ENCODE measurements at regions not wholly inside any gene's neighbourhood (a gene's known extent, or its start where the extent isn't known, plus 50 kb on each side); places are given as distances from the start of the nearest gene placed in this dataset.

GRCh38 chr5:106907979-106908378 lies 762.8 kb downstream of the EFNA5 start:
- BruUV-seq (replicated peaks), result no TSS peak
- no peaks in the 10 kb centered on the region for H3K9me3 ChIP-seq (ENCODE audit: low read depth, low read length, poor library complexity, severe bottlenecking)
- CTCF ChIA-PET, result no interaction called here
- no peaks in the 10 kb centered on the region for H3K27me3 ChIP-seq (replicated peaks; ENCODE audit: insufficient read depth, low read depth, low read length, poor library complexity)
- H3K4me1 ChIP-seq (ENCODE audit: insufficient read depth, low read length, poor library complexity, severe bottlenecking), result no peaks in the 10 kb centered on the region
- POLR2A ChIA-PET (ENCODE audit: low non-redundant PET), result no interaction called here
- TF ChIP-seq CTCF (conservative IDR thresholded peaks at IDR 0.05; ENCODE audit: low read depth, low read length) (no peak), EZH2 (IDR thresholded peaks at IDR 0.05; ENCODE audit: borderline replicate concordance, low read depth, low read length, poor library complexity, severe bottlenecking) (no peak)
- no peak overlapping the region for H3K4me3 ChIP-seq (ENCODE audit: low read depth, low read length, poor library complexity, severe bottlenecking)
- intact Hi-C loops (cut with micrococcal nuclease; ENCODE audit: unreplicated experiment), result no loop called here
- no peaks in the 10 kb centered on the region for H3K36me3 ChIP-seq (ENCODE audit: insufficient read depth, low read length, poor library complexity, severe bottlenecking)
- no peak overlapping the region for H3K27ac ChIP-seq (ENCODE audit: low read depth, low read length, poor library complexity, severe bottlenecking)
- DNase-seq (ENCODE audit: low spot score), result no peak

GRCh38 chr5:106906199-106906598 lies 764.5 kb downstream of the EFNA5 start:
- H3K4me1 ChIP-seq (ENCODE audit: insufficient read depth, low read length, poor library complexity, severe bottlenecking), result no peaks in the 10 kb centered on the region
- intact Hi-C loops (cut with micrococcal nuclease; ENCODE audit: unreplicated experiment), result no loop called here
- no peaks in the 10 kb centered on the region for H3K36me3 ChIP-seq (ENCODE audit: insufficient read depth, low read length, poor library complexity, severe bottlenecking)
- no peaks in the 10 kb centered on the region for H3K27me3 ChIP-seq (replicated peaks; ENCODE audit: insufficient read depth, low read depth, low read length, poor library complexity)
- no peak for DNase-seq (ENCODE audit: low spot score)
- ChIA-PET CTCF (no interaction called here), POLR2A (ENCODE audit: low non-redundant PET) (no interaction called here)
- no peaks in the 10 kb centered on the region for H3K9me3 ChIP-seq (ENCODE audit: low read depth, low read length, poor library complexity, severe bottlenecking)
- H3K4me3 ChIP-seq (ENCODE audit: low read depth, low read length, poor library complexity, severe bottlenecking), result no peak overlapping the region
- H3K27ac ChIP-seq (ENCODE audit: low read depth, low read length, poor library complexity, severe bottlenecking), result no peak overlapping the region
- TF ChIP-seq EZH2 (IDR thresholded peaks at IDR 0.05; ENCODE audit: borderline replicate concordance, low read depth, low read length, poor library complexity, severe bottlenecking), result no peak
- TF ChIP-seq CTCF (conservative IDR thresholded peaks at IDR 0.05; ENCODE audit: low read depth, low read length), result no peak
- no TSS peak for BruUV-seq (replicated peaks)

- intact Hi-C loops (cut with micrococcal nuclease; ENCODE audit: unreplicated experiment), result no loop called here
- no peaks in the 10 kb centered on the region for H3K36me3 ChIP-seq (ENCODE audit: insufficient read depth, low read length, poor library complexity, severe bottlenecking)
- DNase-seq (ENCODE audit: low spot score), result no peak
- no peaks in the 10 kb centered on the region for H3K27me3 ChIP-seq (replicated peaks; ENCODE audit: insufficient read depth, low read depth, low read length, poor library complexity)
- no peak overlapping the region for H3K4me3 ChIP-seq (ENCODE audit: low read depth, low read length, poor library complexity, severe bottlenecking)
- no TSS peak for BruUV-seq (replicated peaks)
- H3K4me1 ChIP-seq (ENCODE audit: insufficient read depth, low read length, poor library complexity, severe bottlenecking), result no peaks in the 10 kb centered on the region
- ChIA-PET POLR2A (ENCODE audit: low non-redundant PET) (no interaction called here), CTCF (no interaction called here)
- H3K27ac ChIP-seq (ENCODE audit: low read depth, low read length, poor library complexity, severe bottlenecking), result no peak overlapping the region
- TF ChIP-seq EZH2 (IDR thresholded peaks at IDR 0.05; ENCODE audit: borderline replicate concordance, low read depth, low read length, poor library complexity, severe bottlenecking) (no peak), CTCF (conservative IDR thresholded peaks at IDR 0.05; ENCODE audit: low read depth, low read length) (no peak)
- no peaks in the 10 kb centered on the region for H3K9me3 ChIP-seq (ENCODE audit: low read depth, low read length, poor library complexity, severe bottlenecking)
These were observed 775.8 kb downstream of the EFNA5 start for GRCh38 chr5:106894964-106895363.

Measured in A673 (cell line).